ENCODE measurements at regions not wholly inside any gene's neighbourhood (a gene's known extent, or its start where the extent isn't known, plus 50 kb on each side); places are given as distances from the start of the nearest gene placed in this dataset.

- TF ChIP-seq POLR2A (IDR thresholded peaks at IDR 0.05): no peak
- no peak for TF ChIP-seq CTCF (IDR thresholded peaks at IDR 0.05)
- ATAC-seq: peak in 2 of 4 donors; percentile 25 to 33
- H3K4me3 ChIP-seq: no peak overlapping the region
- no peak overlapping the region for H3K27ac ChIP-seq
- no peaks in the 10 kb centered on the region for H3K27me3 ChIP-seq
- no peak for DNase-seq
- no peaks in the 10 kb centered on the region for H3K9me3 ChIP-seq
- H3K36me3 ChIP-seq: no peaks in the 10 kb centered on the region
- intact Hi-C loops (cut with DNase I): no loop called here
- 24% methylated on average over 4 of the region's 4 CpGs for whole genome bisulfite sequencing (ENCODE audit: insufficient coverage, low coverage, low lambda C conversion rate, missing lambda C conversion rate)
- H3K4me1 ChIP-seq: no peaks in the 10 kb centered on the region
Observed at GRCh38 chr4:30945586-30945985, 225.4 kb downstream of the PCDH7 start.

GRCh38 chr4:30946288-30946687, 226.1 kb downstream of the PCDH7 start:
- no peak for ATAC-seq
- WGBS (ENCODE audit: insufficient coverage, low coverage, low lambda C conversion rate, missing lambda C conversion rate): 45% methylated on average over 2 of the region's 2 CpGs
- H3K4me1 ChIP-seq: no peaks in the 10 kb centered on the region
- no peak overlapping the region for H3K27ac ChIP-seq
- no peaks in the 10 kb centered on the region for H3K27me3 ChIP-seq
- no peak for DNase-seq
- H3K36me3 ChIP-seq: no peaks in the 10 kb centered on the region
- H3K9me3 ChIP-seq: no peaks in the 10 kb centered on the region
- H3K4me3 ChIP-seq: no peak overlapping the region
- intact Hi-C loops (cut with DNase I): no loop called here
- no peak for TF ChIP-seq CTCF (IDR thresholded peaks at IDR 0.05)
- no peak for TF ChIP-seq POLR2A (IDR thresholded peaks at IDR 0.05)

- intact Hi-C loops (cut with DNase I): no loop called here
- WGBS (ENCODE audit: insufficient coverage, low coverage, low lambda C conversion rate, missing lambda C conversion rate): 31% methylated on average over 3 of the region's 3 CpGs
- no peak for ATAC-seq
Observed at GRCh38 chr4:30948653-30949052, 228.5 kb downstream of the PCDH7 start.

GRCh38 chr4:30950737-30951136, 230.6 kb downstream of the PCDH7 start:
- WGBS (ENCODE audit: insufficient coverage, low coverage, low lambda C conversion rate, missing lambda C conversion rate): 40% methylated on average over 3 of the region's 3 CpGs
- Histone ChIP-seq H3K27me3 (no peaks in the 10 kb centered on the region), H3K4me3 (no peak overlapping the region), H3K4me1 (no peaks in the 10 kb centered on the region), H3K36me3 (no peaks in the 10 kb centered on the region), H3K27ac (no peak overlapping the region), H3K9me3 (no peaks in the 10 kb centered on the region)
- intact Hi-C loops (cut with DNase I): no loop called here
- ATAC-seq (no peak), DNase-seq (no peak)
- TF ChIP-seq POLR2A (IDR thresholded peaks at IDR 0.05) (no peak), CTCF (IDR thresholded peaks at IDR 0.05) (no peak)

More at GRCh38 chr4:30948653-30949052, 228.5 kb downstream of the PCDH7 start:
- DNase-seq: no peak
- no peak overlapping the region for H3K27ac ChIP-seq
- H3K36me3 ChIP-seq: no peaks in the 10 kb centered on the region
- H3K4me3 ChIP-seq: no peak overlapping the region
- TF ChIP-seq CTCF (IDR thresholded peaks at IDR 0.05): no peak
- no peak for TF ChIP-seq POLR2A (IDR thresholded peaks at IDR 0.05)
- H3K27me3 ChIP-seq: no peaks in the 10 kb centered on the region
- H3K9me3 ChIP-seq: no peaks in the 10 kb centered on the region
- no peaks in the 10 kb centered on the region for H3K4me1 ChIP-seq

All from right lobe of liver (tissue), 6 donors.